Gastrocnemius medialis (tissue), 4 donors: ENCODE measurements at regions not wholly inside any gene's neighbourhood (a gene's known extent, or its start where the extent isn't known, plus 50 kb on each side); places are given as distances from the start of the nearest gene placed in this dataset.

Source experiments
- CTCF ChIP-seq, 5 experiments: fragments of 450-650 bp in 3 of 5; fragments of 200-600 bp in 2 of 5; sonication (generic) in 2 of 5; IDR thresholded peaks in 4 of 5; conservative IDR thresholded peaks in 1 of 5; 1 replicate in 4 of 5; 2 replicates in 1 of 5; pipeline ENCODE4 v1.5.1; 2016 to 2019; ENCODE audit warnings: antibody characterized with exemption in 5 of 5, mild to moderate bottlenecking in 3 of 5, moderate library complexity in 3 of 5
- POLR2A ChIP-seq, 2 donors: fragments of 450-650 bp; IDR thresholded peaks; one replicate each; pipeline ENCODE4 v1.6.1; 2017; ENCODE audit warnings: antibody characterized with exemption in 2 of 2, mild to moderate bottlenecking in 2 of 2, moderate library complexity in 2 of 2

- TF ChIP-seq CTCF (IDR thresholded peaks at IDR 0.05 in 4 of 5, conservative IDR thresholded peaks at IDR 0.05 in 1 of 5) (no peak), POLR2A (IDR thresholded peaks at IDR 0.05) (no peak)
Observed at GRCh38 chr3:145005427-145005826, 1033.8 kb downstream of the DIPK2A start.
